NCI-H345 (cell line): ENCODE measurements at regions not wholly inside any gene's neighbourhood (a gene's known extent, or its start where the extent isn't known, plus 50 kb on each side); places are given as distances from the start of the nearest gene placed in this dataset.

Source experiments
- DNase-seq: peaks from one replicate; lab custom pipeline; 2025; lab: John Stamatoyannopoulos, UW

DNA sequence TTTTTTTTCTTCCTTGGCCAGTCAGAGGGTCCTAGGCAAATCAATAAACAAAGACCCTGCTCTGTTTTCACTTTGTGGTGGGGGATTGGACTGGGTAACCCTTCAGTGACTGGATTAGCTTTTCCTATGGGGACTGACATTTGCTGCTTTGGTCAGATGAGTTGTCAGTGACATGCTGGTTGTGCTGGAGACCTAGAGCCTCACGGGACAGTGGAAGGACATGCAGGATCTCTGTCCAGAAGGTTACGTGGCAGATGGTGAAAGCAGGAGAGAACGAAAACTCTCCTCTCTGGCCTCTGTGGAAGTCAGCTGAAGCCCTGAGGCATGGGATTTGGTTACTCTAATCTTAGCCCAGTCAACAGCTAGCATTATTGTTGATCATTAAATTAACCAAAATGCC, 90.0 kb upstream of the BMPER start:
- DNase-seq = no peak

DNA sequence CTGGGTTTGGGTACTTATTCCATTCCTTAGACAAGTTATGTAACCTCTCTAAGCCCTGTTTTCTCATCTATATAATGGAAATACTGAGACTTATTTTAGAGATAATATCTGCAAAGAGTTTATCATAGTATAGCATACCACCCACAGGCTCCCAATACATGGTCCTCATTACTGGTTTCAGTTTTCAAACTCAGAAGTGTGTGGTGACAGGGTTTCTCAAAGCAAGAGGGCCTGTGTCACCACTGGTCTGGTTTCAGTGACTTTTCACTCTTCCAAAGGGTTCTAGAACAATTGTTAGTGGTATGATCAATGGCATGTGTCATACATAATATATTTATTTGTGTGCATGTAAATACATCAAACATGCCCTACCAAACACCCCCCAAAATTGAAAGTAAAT, 89.2 kb upstream of the BMPER start:
- DNase-seq = no peak

DNA sequence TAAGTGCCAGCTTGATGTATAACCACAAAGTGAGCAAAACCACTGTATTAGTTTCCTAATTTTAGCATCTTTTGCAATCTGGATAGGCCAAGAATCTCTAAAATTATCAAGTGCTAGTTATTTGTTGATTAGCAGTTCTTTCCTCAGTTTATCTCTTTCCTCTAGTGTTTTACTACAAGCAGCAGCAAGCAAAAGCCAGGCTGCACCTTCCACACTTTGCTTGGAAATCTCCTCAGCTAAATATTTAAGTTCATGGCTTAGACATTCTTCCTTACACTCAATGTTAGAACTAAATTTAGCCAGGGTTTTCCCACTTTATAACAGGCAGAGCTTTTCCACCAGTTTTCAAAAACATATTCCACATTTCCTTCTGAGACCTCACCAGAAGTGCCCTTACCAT, 85.7 kb upstream of the BMPER start:
- DNase-seq = no peak

DNA sequence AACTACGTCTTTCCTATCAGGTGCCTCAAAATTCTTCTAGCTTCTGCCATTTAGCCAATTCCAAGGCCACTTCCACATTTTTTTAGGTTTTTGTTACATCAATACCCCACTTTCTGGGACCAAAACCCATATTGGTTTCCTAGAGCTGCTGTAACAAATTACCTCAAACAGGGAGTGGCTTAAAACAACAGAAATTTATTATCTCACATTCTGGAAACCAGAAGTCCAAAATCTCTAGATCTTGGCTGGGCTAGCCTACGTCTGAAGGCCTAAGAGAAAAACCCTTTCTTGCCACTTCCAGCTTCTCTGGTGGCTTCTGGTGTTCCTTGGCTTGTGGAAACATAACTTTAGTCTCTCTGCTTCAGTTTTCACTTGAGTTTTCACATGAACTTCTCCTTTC, 85.1 kb upstream of the BMPER start:
- no peak for DNase-seq

DNA sequence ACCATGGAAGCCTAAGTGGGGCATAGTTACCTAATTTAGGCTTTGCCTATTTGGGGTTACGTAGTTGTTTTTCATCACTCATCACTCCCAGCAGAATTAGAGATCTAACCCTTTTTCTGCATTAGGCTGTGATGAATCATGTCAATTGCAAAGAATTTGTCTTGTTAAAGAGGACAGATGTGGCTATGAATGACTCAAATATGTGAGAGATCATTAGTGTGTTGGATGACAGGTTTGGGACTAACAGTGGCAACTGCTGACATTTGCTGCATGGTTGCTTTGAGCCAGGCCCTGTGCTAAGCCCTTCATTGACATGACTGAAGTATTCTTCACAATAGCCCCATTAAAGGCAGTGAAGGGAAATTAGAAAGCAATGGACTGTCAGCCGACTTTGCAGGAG, 83.4 kb upstream of the BMPER start:
- no peak for DNase-seq

DNA sequence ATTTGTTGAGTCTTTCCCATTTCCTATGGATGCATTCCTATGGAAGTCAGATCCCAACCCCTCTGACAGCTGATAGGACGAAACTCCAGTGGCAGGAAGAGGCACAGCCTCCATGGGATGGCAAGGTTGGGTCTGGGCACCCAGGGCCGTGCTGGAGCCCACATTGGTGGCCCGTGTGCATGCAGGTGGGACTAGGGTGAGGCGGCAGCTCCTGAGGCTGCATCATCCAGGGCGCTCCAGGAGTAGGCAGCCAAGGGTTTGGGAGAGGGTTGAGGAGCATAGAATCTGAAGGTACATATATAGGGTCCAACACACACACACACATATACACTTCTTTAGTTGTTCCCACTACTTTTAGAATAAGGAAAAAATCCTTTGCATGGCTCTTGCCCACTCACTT, 81.4 kb upstream of the BMPER start:
- DNase-seq = no peak

DNA sequence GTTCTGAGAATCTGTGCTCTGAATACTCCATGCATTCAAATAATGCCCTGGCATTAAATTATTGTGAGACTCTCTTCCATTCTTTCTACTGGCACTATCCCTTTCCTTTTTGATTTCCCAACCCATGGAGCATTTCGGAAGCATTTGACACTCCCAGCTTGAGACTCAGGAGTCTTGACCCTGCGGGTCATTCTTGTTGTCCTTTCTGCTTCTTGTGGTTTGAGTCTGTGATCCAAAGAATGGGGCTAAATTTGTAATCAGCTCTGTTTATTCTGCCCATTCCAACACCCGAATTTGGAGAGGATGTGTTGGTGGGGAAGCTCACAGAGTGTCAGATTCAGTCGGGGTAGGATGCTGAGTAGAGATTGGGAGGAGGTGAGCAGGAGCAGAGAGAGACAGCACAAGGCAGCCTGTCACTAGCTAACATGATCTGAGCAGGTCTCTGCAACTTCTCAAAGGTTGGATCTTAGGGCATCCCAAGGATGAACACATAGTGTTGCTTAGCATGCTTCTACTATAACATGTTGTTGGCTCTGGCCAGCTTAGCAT, 80.4 kb upstream of the BMPER start:
- DNase-seq = no peak

DNA sequence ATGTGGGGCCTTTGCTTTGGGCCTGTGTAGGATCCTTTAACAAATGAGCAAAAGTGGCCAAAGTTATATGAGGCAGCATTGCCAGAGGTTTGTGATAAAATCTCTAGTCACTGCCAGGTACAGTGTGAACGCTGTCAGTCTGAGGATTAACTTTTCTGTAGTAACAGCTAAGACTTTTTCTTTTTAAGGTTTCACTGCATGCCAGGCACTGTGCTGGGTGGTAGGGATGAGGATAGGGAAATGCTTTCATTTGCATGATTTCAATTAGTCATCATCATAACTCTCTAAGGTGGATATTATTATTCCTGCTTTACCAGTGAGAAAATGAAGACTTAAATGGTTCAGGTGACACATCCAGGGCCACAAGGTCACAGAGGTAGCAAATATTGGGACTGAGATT, 79.7 kb upstream of the BMPER start:
- no peak for DNase-seq

DNA sequence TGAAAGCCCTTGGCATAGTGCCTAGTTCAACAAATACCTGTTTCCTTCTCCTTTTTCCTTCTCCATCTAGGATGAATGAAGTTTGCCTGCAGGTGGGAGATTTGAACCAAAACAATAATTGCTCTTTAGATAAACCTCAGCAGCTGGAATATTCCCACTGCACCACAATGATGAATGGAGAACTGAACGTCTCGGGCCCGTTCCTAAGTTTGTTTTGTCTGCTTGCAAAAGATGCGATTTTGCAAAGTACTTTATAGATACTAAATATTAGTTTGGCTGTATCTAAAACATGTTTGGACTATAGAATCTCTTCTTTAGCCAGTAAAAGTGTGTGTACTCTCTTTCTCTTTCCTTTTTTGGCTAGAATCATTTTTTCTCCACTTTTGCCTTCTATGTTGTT, 75.8 kb upstream of the BMPER start:
- DNase-seq = no peak

DNA sequence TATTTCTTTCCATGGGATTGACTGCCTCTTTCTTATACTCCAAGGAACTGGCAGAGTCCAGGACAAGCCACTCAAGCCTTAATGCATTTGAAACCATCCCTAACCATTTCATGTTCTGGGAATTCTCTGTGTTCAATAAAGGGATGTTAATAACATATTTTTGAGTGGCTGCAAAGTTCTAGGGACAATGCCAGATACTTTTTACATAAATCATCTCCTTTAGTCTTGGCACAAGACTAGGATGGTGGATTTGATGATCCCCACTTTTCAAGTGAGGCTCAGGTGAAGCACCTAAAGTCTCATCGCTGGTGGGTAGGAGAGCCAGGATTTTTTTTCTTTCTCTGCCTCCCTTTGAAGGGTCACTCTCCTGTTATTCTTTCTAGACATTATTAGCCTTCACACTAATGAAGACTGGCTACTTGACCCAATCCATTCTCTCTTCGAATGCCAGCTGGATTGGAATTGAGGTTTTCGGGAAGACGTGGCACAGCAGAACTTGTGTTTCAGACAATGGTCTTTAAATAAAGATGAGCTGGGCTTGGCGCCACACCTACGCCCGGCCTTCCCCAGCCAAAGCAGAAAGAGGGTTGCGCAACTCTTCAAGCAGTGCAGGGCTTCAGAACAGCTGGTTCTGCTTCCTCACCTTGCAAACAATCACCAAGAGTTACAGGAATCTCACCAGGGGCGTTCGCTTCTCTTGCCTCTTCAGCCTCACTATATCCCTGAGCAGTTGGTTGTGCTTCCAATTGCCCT, 73.8 kb upstream of the BMPER start:
- DNase-seq = no peak

DNA sequence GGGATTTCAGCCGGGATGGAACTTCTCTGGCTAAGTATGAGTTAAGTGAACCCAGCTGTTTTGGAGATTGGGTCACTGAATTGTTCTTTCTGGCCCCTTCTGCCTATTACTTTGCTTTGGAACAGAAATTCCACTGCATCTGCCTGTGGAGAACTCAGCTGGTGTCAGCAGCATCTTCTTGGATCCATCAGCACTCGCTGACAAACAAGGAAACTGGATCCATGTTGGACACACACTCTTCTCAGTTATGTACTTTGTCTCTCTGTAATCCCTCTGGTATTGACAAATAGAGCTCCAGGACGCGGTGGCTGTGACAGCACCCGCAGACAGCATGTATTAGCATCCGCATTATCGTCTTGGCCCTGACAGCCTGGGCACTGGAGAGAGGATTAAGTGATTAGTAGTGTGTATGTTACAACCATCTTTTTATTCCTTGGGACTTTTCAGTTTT, 73.0 kb upstream of the BMPER start:
- no peak for DNase-seq

DNA sequence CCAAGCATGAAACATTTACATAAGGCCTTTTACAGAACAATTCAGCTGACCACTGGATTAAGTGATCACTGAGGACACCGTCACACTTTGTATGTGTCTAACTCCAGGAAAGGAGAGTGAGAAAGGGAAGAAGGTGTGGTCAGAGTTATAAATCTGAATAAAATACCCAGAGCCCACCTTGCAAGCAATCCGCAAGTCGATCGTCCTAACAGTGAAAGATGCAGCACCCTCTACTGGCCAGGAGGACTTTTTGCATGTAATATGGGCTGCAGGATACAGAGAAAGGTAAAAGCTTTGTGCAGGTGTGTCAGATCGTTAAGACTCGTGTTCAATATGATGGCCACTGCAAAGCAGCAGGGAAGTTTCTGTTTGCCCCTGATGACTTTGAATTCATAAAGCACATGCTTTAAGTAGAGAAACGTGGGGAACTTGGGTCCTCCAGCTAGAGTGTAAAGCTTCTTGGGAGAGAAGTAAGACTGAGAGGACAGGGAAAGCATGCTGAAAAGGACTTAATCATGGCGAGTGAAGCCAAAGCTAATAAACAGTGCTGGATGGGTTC, 68.5 kb upstream of the BMPER start:
- DNase-seq = no peak

DNA sequence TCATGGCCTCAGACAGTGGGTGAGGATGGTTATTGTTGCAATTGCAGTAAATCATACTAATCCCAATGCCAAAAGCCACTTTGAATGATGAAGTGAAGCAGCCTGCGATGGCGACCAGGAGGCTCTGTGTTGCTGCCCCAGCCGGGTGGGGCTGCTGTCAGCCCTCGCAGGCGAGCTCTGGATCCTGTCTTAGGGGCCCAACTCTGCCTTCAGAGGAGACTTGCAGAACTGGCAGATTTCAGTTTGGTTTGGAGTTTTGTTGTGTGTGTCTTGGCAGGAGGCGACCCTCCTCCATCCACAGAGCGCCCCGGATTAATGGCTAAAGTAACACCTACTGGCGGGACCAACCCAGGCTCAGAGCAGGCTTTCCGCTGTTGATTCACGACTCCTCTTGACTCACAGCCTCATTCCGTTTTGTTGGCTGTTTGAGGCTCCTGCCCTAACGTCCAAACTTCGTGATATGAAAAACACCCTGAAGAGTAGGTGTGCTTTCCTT, 67.9 kb upstream of the BMPER start:
- no peak for DNase-seq

DNA sequence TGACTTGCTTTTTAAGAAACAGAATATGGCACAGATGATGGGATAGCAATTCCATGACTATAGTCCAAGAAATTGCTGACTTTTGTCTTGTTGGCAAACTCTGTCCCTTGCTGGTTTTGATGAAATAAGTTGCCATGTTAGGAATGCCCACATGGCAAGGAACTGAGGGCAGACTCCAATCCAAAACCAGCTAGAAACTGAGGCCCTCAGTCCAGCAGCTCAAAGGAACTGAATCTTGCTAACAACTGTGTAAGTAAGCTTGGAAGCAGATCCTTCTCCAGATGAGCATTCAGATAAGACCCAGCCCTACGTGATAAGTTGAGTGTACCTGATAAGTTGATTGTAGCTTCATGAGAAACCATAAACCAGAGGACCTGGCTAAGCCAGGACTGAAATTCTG, 64.3 kb upstream of the BMPER start:
- no peak for DNase-seq

DNA sequence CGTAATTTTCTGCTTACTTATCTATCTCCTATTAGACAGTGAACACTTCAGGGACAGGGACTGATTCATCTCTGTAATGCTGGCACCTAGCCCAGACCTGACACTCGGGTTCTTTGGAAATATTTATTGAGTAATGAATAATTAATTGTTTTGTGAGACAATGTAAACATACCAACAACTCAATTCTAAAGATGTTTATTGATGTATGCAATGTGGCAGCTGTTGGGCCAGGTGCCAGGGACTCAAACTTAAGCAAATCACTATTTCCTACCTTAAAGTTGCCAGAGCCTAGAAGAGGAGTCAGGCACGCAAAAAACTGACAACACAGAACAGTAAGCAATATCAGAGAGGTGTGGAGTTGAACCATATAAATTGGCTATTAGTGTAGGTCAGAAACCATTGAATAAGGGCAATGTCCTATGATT, 63.6 kb upstream of the BMPER start:
- peak; percentile 94 for DNase-seq

DNA sequence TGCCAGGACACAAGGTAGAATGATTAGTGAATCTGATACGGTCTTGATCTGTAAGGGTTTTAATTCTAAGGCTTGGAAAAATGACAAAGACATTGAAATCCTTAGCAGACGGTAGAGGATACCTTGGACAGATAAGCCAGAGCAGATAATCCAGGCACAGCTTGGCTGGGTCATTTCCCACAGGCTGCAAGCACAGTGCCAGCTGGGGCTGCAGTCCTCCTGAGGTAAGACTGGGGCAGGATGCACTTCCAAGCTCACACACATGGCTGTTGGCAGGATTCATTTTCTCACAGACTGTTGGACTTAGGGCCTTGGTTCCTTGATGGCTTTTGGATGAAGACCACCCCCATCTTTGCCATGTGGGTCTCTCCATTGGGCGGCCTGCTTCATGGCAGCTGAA, 63.2 kb upstream of the BMPER start:
- peak; percentile 51 for DNase-seq

DNA sequence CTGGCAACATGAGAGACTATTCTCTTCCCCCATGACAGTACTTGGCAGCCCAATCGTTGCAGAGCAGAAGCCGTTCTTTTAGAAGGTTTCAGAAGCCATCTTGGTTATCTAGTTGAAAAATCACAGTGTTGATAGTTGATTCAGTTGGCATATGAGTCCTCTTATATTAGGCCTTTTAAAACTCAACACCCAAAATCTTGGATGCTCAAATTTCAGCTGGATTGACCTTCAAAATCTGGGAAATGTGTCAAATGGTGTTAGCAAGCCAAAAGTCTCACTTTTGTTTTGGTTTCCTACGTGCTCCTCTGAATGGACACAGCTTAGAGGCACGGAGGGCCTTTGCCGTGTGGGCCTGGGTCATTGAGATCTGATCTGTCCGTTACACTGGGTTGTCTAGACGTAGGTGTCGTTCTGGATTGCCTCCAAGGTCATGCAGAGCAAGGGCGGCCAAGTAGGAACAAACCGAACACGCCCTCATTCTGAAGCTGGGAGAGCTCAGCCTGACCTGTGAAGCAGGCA, 59.3 kb upstream of the BMPER start:
- no peak for DNase-seq

DNA sequence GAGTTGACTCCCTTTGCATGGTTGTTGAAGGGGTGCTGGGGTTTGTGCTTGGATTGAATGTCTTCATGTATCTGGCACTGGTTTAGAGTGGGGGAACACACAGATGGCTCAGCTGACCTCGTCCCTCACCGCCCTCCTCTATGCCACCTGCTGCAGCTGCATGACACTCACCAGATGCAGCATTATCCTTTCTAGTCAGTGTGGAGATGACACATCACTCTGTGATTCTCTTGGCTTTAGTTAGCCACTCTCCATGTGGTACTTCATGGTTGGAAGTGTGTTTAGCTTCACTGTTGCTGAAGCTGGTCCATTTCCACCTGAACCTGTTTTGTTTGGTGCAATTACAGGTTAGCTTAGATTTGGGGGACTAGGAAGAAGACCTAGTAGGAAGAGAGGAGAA, 56.3 kb upstream of the BMPER start:
- DNase-seq = peak; percentile 53

DNA sequence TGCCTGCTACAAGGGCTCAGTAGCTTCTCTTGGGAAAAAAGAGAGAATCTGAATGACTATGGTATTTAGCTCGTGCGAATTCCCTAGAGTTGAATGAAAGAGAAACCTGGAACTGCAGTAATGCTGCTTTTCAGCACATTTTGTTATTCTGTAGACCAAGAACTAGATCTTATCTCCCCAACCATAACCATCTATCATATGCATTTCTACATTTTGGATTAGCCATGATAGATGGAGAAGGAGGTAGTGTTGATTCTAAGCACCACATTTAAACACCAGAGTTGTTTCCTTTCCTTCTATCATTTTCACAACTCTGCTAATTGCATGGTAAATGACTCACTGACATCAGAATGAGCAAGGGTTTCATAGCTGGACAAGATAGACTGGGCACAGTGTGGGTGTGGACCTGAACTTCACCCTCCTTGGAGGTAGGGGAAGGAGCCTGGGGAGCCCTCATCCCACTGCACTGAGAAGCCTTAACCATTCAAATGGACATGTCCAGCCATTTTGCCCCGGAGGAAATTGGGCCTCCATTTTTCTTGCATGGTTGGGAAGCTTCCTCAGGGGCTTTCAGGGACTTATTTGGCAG, 55.3 kb upstream of the BMPER start:
- no peak for DNase-seq

DNA sequence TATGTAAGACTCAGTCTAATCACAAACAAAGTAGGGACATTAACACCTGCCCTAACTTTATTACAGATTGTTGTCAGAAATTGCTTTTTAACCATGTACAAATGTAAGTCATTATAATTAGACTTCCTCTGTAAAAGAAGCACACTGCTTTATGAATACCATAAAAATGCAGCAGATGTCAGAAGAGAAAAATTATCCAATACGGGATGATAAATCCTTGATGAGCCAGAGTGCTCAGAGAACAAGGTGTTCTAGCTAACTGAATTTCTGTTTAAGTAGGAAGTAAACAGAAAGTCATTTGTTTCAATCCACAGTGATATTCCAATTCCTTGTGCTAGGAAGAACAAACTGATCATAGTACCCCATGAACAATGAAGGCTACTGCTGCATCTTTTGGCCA, 54.6 kb upstream of the BMPER start:
- DNase-seq = no peak

DNA sequence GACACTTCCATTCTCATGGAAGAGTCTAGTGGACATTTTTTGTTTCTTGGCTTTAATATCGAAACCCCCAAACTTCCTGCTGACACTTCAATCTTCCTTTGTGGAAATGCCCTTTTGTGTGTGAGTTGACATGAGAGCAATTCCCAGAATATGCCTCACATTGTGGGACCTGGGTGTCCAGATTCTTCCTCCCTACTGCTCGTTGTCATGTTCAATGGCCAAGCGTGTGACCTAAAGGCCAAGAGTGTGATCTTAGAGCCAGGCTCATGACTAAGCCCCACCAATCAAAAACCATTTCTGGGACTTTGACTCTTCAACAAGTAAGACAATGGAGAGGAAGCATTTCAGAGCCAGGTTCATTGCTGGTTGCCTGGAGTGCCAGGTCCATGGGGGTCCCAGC, 52.5 kb upstream of the BMPER start:
- DNase-seq = no peak

DNA sequence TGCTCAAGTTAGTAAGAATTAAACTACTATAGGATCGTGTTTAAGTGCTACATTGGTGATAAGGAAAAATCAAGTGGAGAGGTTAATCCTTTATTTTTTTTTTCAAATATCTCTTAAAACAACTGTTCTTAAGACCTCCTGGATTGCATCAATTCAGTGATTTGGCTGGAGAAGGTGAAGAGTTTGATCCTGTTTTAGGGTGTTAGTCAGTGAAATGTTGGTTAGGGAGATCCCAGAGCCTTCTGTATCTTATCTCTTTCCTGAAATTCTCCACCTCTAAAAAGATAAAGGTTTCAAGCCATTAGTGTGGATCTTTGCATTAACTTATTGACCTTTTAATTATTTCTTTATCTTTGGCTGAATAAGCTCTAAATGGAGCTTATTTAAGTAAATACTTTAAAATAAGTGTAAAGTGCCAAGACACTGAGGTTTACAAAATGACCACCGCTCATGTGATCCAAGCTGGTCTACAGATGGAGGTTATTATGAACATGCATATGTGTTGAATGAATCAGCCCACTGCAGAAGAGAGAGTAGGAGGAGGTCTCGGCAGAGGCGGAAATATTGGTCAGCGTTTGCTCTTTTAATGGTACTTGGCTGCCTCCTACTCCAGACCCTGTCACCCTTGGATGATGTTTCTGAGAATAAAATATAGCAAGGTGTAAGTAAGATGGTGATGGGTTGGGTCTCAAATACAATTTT, 51.8 kb upstream of the BMPER start:
- DNase-seq = no peak
